NCI-H1694 (cell line): ENCODE measurements at regions not wholly inside any gene's neighbourhood (a gene's known extent, or its start where the extent isn't known, plus 50 kb on each side); places are given as distances from the start of the nearest gene placed in this dataset.

ENCODE experiments used
- DNase-seq: peaks from one replicate; lab custom pipeline; 2025; lab: John Stamatoyannopoulos, UW

GRCh38 chr12:45669792-45670191 lies 59.7 kb upstream of the ARID2 start:
- no peak for DNase-seq

DNA sequence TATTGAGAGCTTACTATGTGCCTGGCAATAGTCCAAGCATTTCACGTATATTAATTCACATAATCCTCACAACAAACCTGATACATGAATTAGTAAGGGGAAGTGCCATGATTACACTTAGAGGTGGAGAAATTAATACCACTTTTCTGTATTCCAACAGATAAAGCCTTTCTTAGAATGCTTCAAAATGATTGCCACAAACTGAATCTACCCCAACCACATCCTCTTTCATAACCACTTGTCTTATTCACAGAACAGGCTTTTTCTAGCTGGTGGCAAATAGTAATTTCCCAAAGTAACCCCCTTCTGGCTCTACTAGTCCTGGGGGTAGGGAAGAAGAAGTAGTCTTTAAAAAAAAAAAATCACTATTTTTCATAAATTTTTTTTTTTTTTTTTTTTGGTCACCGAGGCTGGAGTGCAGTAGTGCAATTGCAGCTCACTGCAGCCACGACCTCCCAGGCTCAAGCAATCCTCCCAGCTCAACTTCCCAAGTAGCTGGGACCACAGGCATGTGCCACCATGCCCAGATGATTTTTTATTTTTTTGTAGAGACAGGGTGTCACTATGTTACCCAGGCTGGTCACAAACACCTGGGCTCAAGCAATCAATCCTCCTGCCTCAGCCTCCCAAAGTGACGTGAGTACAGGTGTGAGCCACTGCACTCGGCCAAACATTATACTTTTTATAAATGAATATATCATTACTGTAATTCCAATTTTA lies 59.0 kb upstream of the ARID2 start:
- no peak for DNase-seq

DNA sequence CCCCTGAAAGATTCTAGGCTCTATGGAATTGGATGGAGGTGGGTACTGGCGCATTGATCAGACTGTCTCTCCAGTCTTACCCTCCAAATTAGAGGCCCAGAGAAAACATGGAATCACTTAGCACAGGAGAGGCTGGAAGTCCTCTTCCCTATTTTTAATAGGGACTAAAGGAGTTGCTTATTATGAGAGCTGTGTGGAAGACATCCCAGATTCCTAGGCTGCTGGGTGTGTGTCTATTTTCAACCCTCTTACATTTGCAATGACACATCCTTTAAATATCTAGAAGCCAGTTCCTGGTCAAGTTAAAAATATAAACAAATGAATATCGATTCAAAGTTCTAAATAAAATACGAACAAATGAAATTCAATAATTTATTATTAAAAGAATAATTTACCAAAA lies 58.3 kb upstream of the ARID2 start:
- no peak for DNase-seq

DNA sequence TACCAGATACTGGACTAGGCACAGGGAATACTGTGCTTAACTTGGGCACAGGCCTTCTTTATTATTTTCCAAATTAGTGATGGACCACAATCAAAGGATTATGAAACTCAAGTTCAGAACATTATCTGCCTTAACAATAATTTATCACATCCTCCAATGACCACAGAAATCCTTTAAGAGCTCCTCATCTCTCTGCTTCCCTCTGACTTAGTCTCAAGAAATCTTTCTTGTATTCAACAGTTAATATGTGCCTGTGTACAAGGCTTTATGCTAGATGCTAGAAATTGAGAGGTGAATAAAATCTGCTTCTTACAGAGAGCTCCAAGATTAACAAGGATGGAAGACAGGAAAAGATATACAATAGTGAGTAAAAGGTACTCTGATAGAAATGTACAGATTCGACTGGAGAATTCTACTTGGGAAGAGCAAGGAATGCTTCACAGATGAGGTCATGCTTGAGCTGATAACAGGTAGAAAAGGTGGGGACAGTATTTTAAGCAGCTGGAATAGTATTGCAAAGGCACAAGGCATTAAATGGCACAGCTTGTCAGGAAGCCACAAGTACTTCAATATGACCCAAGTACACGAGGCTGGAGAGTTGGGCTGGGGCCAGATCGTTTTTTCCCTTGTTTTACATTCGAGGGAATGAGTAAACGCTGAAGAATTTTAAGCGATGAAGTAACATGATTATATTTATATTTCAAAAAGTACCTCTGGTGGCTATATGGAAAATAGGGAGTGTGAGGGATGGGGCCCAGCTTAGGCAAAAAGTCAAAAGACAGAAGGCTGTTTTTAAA lies 55.1 kb upstream of the ARID2 start:
- no peak for DNase-seq

DNA sequence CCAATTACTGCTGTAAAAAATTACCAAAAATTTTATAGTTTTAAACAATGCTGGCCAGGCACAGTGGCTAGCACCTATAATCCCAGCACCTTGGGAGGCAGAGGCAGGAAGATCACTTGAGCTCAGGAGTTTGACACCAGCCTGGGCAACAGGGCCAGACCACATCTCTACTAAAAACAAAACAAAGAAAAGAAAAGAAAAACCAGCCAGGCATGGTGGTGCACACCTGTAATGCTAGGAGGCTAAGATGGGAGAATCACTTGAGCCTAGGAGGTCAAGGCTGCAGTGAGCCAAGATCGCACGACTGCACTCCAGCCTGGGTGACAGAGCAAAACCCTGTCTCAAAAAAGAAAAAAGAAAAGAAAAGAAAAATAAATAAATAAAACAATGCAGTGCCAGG lies 54.0 kb upstream of the ARID2 start:
- DNase-seq = no peak
